Pancreas (tissue), 10 donors: ENCODE measurements at regions not wholly inside any gene's neighbourhood (a gene's known extent, or its start where the extent isn't known, plus 50 kb on each side); places are given as distances from the start of the nearest gene placed in this dataset.
A peak's percentile ranks its signal among the peaks of the same experiment; 100 is the strongest.

Experiments used
- ATAC-seq, 4 donors: fragments of 200-7000 bp; cut with Tn5 transposase; one replicate each; pipeline versions ENCODE4 v1.8.0 to v1.9.1; 2020; ENCODE audit warnings: mild to moderate bottlenecking in 4 of 4, moderate library complexity in 4 of 4
- DNase-seq, 6 donors: peaks; one replicate each; pipeline ENCODE4 v3.0.0-alpha.2; 2020
- FAIRE-seq: peaks from 2 replicates; lab custom pipeline; 2012; peaks lifted over from hg19 to GRCh38; lab: Jason Lieb, UNC
- H3K27ac ChIP-seq, 4 donors: fragments of 200-600 bp; sonication (generic); 1 replicate in 3 of 4; 2 replicates in 1 of 4; pipeline versions ENCODE4 v1.5.0 to v1.8.0; 2020
- H3K27me3 ChIP-seq, 4 donors: fragments of 200-600 bp; one replicate each; pipeline ENCODE4 v1.8.0; 2021
- H3K36me3 ChIP-seq, 3 donors: fragments of 200-600 bp; sonication (generic) in 1 of 3; one replicate each; pipeline versions ENCODE4 v1.5.0 to v1.8.0; 2020 to 2021
- H3K4me1 ChIP-seq, 3 donors: fragments of 200-600 bp; one replicate each; pipeline ENCODE4 v1.8.0; 2021
- H3K4me3 ChIP-seq, 4 donors: fragments of 200-600 bp; sonication (generic) in 2 of 4; one replicate each; pipeline versions ENCODE4 v1.5.0 to v1.8.0; 2020 to 2021
- H3K9me3 ChIP-seq, 4 donors: fragments of 200-600 bp; one replicate each; pipeline ENCODE4 v1.8.0; 2021
- CTCF ChIP-seq, 4 donors: fragments of 200-600 bp; sonication (generic) in 3 of 4; IDR thresholded peaks; one replicate each; pipeline versions ENCODE4 v1.5.0 to v1.8.0; 2021; ENCODE audit warnings: antibody characterized with exemption in 4 of 4
- WGBS, 2 donors: extraction: QIAGEN DNeasy Blood & Tissue Kit; methylation state at CpG; one replicate each; pipeline ENCODE4 v1.1.7; 2013; 5-methylcytosine and 5-hydroxymethylcytosine counted together
- intact Hi-C, 3 donors: fragments of 100-400 bp; cut with DNase I; formaldehyde crosslinking; loops; one replicate each; pipeline versions ENCODE4 v1.11.1 to v1.14.2; 2022
- donor health status: healthy with polysubstance abuse.
- donor health status: DM: no; HTN: no; CAD: no; lungs with moderate emphysema.
- donor health status: DM: no; HTN: no; CAD: no.
- donor health status: control.
- donor health status: control.
- donor health status: Bipolar disorder and iron deficiency.
- donor health status: DM: yes; HTN: yes; CAD: no.
- donor health status: DM: no; HTN: no; CAD: no.
- donor health status: DM: no; HTN: no; CAD: no.
- donor health status: DM: yes; HTN: yes; CAD: no.

- DNase-seq: no peak
- no peaks in the 10 kb centered on the region for H3K9me3 ChIP-seq
- intact Hi-C loops: no loop called here
- no peak overlapping the region for H3K27ac ChIP-seq
- no peak for FAIRE-seq
- H3K4me1 ChIP-seq: no peaks in the 10 kb centered on the region
- H3K36me3 ChIP-seq: no peaks in the 10 kb centered on the region
- peaks cover 0 to 3% (median 0%) of the 10 kb centered on the region in 4 donors for H3K27me3 ChIP-seq
- no peak overlapping the region for H3K4me3 ChIP-seq
- TF ChIP-seq CTCF (IDR thresholded peaks at IDR 0.05): no peak
- no peak for ATAC-seq
Measured at GRCh38 chr4:16431866-16432265, 205.6 kb upstream of the TAPT1 start.

GRCh38 chr4:16418814-16419213 lies 192.5 kb upstream of the TAPT1 start:
- no peak overlapping the region for H3K4me3 ChIP-seq
- no peaks in the 10 kb centered on the region for H3K36me3 ChIP-seq
- FAIRE-seq (no peak), DNase-seq (peak in 3 of 6 donors; percentile 54 to 61 (median 58)), ATAC-seq (peak; percentile 96 to 99 (median 98))
- no peaks in the 10 kb centered on the region for H3K27me3 ChIP-seq
- intact Hi-C loops: no loop called here
- H3K27ac ChIP-seq: peak overlapping the region in 2 of 4 donors; percentile 54 to 59
- no peak for TF ChIP-seq CTCF (IDR thresholded peaks at IDR 0.05)
- H3K9me3 ChIP-seq: no peaks in the 10 kb centered on the region
- no peaks in the 10 kb centered on the region for H3K4me1 ChIP-seq

- no peak overlapping the region for H3K4me3 ChIP-seq
- H3K27ac ChIP-seq: no peak overlapping the region
- FAIRE-seq: no peak
- intact Hi-C loops: no loop called here
- 88 to 89% methylated on average over 4 of the region's 4 CpGs for whole genome bisulfite sequencing, 2 donors
- no peak for DNase-seq
- no peaks in the 10 kb centered on the region for H3K27me3 ChIP-seq
- H3K9me3 ChIP-seq: no peaks in the 10 kb centered on the region
- no peak for ATAC-seq
- no peak for TF ChIP-seq CTCF (IDR thresholded peaks at IDR 0.05)
- H3K4me1 ChIP-seq: no peaks in the 10 kb centered on the region
- no peaks in the 10 kb centered on the region for H3K36me3 ChIP-seq
Measured at GRCh38 chr4:16417198-16417597, 190.9 kb upstream of the TAPT1 start.

- DNase-seq (no peak), FAIRE-seq (no peak), ATAC-seq (no peak)
- no peak for TF ChIP-seq CTCF (IDR thresholded peaks at IDR 0.05)
- intact Hi-C loops: no loop called here
- Histone ChIP-seq H3K27ac (no peak overlapping the region), H3K36me3 (no peaks in the 10 kb centered on the region), H3K9me3 (no peaks in the 10 kb centered on the region), H3K4me1 (no peaks in the 10 kb centered on the region), H3K27me3 (no peaks in the 10 kb centered on the region), H3K4me3 (no peak overlapping the region)
Measured at GRCh38 chr4:16416601-16417000, 190.3 kb upstream of the TAPT1 start.

- no peak for ATAC-seq
- no peak overlapping the region for H3K4me3 ChIP-seq
- FAIRE-seq: no peak
- TF ChIP-seq CTCF (IDR thresholded peaks at IDR 0.05): no peak
- H3K9me3 ChIP-seq: no peaks in the 10 kb centered on the region
- H3K36me3 ChIP-seq: no peaks in the 10 kb centered on the region
- no peak for DNase-seq
- no peaks in the 10 kb centered on the region for H3K4me1 ChIP-seq
- intact Hi-C loops: no loop called here
- no peaks in the 10 kb centered on the region for H3K27me3 ChIP-seq
- no peak overlapping the region for H3K27ac ChIP-seq
Measured at GRCh38 chr4:16415751-16416150, 189.5 kb upstream of the TAPT1 start.
